Endodermal cell (in vitro differentiated cells): ENCODE measurements at regions not wholly inside any gene's neighbourhood (a gene's known extent, or its start where the extent isn't known, plus 50 kb on each side); places are given as distances from the start of the nearest gene placed in this dataset.

Experiments
- DNase-seq: peaks from one replicate; pipeline ENCODE4 v3.0.0-alpha.2; 2017
- H3K27ac ChIP-seq: 2 replicates; pipeline ENCODE4 v1.5.1; 2013; ENCODE audit warnings: mild to moderate bottlenecking, low read depth, low read length, moderate library complexity
- H3K27me3 ChIP-seq: 2 replicates; pipeline ENCODE4 v1.6.1; 2013; ENCODE audit warnings: mild to moderate bottlenecking, low read length, moderate library complexity; ENCODE audit not compliant: insufficient read depth, control insufficient read depth, poor library complexity, severe bottlenecking
- H3K36me3 ChIP-seq: 2 replicates; pipeline ENCODE4 v1.7.0; 2013; ENCODE audit warnings: mild to moderate bottlenecking, low read length, moderate library complexity; ENCODE audit not compliant: control insufficient read depth, insufficient read depth
- H3K4me1 ChIP-seq: one replicate; pipeline ENCODE4 v1.7.0; 2013; ENCODE audit warnings: low read length; ENCODE audit not compliant: control insufficient read depth, insufficient read depth
- H3K4me3 ChIP-seq: 2 replicates; pipeline ENCODE4 v1.5.1; 2013; ENCODE audit warnings: mild to moderate bottlenecking, low read length, moderate library complexity
- H3K9ac ChIP-seq: 2 replicates; pipeline ENCODE4 v1.6.1; 2013; ENCODE audit warnings: mild to moderate bottlenecking, low read length, moderate library complexity; ENCODE audit not compliant: poor library complexity, severe bottlenecking; ENCODE audit errors: extremely low read depth
- H3K9me3 ChIP-seq: 2 replicates; pipeline ENCODE4 v1.6.1; 2013; ENCODE audit warnings: mild to moderate bottlenecking, low read length, moderate library complexity; ENCODE audit not compliant: control insufficient read depth
- H3K27ac Mint-ChIP-seq: 2 replicates; pipeline ENCODE4 v1.8.0; 2020; ENCODE audit warnings: mixed read lengths
- H3K27me3 Mint-ChIP-seq: 2 replicates; pipeline ENCODE4 v1.8.0; 2021; ENCODE audit warnings: mild to moderate bottlenecking, mixed read lengths; ENCODE audit not compliant: insufficient read depth
- H3K36me3 Mint-ChIP-seq: 2 replicates; pipeline ENCODE4 v1.8.0; 2020; ENCODE audit warnings: low read depth, mixed read lengths
- H3K4me1 Mint-ChIP-seq: 2 replicates; pipeline ENCODE4 v1.8.0; 2020; ENCODE audit warnings: mixed read lengths
- H3K4me3 Mint-ChIP-seq: 2 replicates; pipeline ENCODE4 v1.8.0; 2020; ENCODE audit warnings: mild to moderate bottlenecking, moderate library complexity, mixed read lengths
- H3K9me3 Mint-ChIP-seq: 2 replicates; pipeline ENCODE4 v1.8.0; 2020; ENCODE audit warnings: mild to moderate bottlenecking, mixed read lengths
- CTCF ChIP-seq: fragments of 200-600 bp; sonication (generic); conservative IDR thresholded peaks from 2 replicates; pipeline ENCODE4 v1.5.0; 2021; ENCODE audit warnings: antibody characterized with exemption, mild to moderate bottlenecking
- WGBS, 2 experiments: methylation state at CpG; one replicate each; pipeline versions ENCODE4 v1.1.5 to v1.1.7; 2013; ENCODE audit warnings: missing lambda C conversion rate in 2 of 2, mixed read lengths in 1 of 2; ENCODE audit not compliant: insufficient coverage in 1 of 2, insufficient read length in 1 of 2; 5-methylcytosine and 5-hydroxymethylcytosine counted together

DNA sequence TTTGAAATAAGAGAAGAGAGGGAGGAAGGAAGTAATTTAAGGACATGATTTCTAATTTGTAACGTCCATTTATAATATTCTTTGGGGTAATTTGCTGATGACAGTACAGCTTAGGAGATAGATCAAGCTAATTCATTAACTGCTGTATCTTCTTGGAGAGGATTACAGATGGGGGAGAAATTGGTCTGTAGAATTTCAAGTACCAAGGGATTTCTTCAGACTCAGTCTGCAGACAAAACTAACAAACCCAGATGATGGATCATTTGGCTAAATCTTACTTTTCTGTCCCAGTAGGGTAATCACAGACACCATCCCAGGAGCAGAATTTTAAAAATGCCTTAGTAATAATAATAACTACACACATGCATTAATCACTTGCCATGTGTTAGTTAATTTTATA is 711.8 kb downstream of the KCNJ2 start:
- Mint-ChIP-seq H3K4me3 (no peak overlapping the region), H3K4me1 (no peaks in the 10 kb centered on the region), H3K36me3 (no peaks in the 10 kb centered on the region), H3K27ac (no peak overlapping the region), H3K9me3 (peaks cover 21% of the 10 kb centered on the region), H3K27me3 (peaks cover 2% of the 10 kb centered on the region)
- TF ChIP-seq CTCF: no peak
- H3K9me3 ChIP-seq: peaks cover 12% of the 10 kb centered on the region
- H3K27ac ChIP-seq: no peak overlapping the region
- H3K4me1 ChIP-seq: no peaks in the 10 kb centered on the region
- no peaks in the 10 kb centered on the region for H3K27me3 ChIP-seq
- no peak for DNase-seq
- WGBS, 2 experiments: 88 to 100% methylated on average over 1 of the region's 1 CpG
- no peak overlapping the region for H3K9ac ChIP-seq
- no peaks in the 10 kb centered on the region for H3K36me3 ChIP-seq
- no peak overlapping the region for H3K4me3 ChIP-seq

DNA sequence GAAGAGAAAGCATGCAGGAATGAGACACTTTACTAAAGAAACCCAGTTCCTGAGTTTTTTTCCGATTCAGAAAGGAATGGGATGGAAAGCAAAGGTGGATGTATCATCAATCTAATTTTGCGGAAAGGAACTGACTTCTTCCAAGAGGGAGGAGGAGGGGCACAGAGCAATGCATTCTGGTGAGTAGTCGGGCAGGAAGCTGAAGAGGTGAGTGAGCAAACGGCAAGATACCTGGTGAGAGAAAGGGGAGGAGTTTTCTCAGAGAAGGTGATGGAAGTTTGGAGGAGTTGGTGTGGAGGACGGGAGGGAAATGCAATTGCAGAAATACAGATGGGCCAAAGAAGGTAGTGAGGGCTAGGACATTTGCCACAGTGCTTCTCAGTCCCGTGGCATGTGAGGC is 713.2 kb downstream of the KCNJ2 start:
- Histone ChIP-seq H3K4me3 (no peak overlapping the region), H3K27me3 (no peaks in the 10 kb centered on the region), H3K9me3 (peaks cover 12% of the 10 kb centered on the region), H3K9ac (no peak overlapping the region), H3K27ac (no peak overlapping the region), H3K4me1 (no peaks in the 10 kb centered on the region), H3K36me3 (no peaks in the 10 kb centered on the region)
- peak; percentile 53 for DNase-seq
- H3K4me1 Mint-ChIP-seq: peaks cover 6% of the 10 kb centered on the region
- WGBS, 2 experiments: 86 to 87% methylated on average over 5 to 6 of the region's 6 CpGs
- peaks cover 21% of the 10 kb centered on the region for H3K9me3 Mint-ChIP-seq
- H3K4me3 Mint-ChIP-seq: no peak overlapping the region
- no peaks in the 10 kb centered on the region for H3K36me3 Mint-ChIP-seq
- no peak for TF ChIP-seq CTCF
- peaks cover 2% of the 10 kb centered on the region for H3K27me3 Mint-ChIP-seq
- H3K27ac Mint-ChIP-seq: no peak overlapping the region

DNA sequence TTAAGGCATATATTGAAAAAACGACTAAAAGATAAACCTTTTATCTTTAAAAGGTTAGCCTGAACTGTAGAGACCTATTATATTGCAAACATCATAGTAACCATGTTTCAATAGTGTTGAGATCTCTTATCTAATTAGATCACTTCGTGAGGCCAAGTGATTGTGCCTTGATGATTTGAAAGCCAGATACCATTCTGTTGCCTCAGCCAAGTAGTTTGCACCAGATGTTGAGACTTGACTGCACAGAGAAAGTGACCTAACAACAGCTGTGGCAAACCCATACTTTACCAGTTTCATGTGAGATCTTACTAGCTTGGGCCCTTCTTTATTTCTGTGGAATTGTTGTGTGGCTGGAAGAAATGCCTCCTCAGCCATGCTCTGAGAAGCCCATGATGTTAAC is 717.3 kb downstream of the KCNJ2 start:
- 43 to 56% methylated on average over 1 to 2 of the region's 2 CpGs for WGBS, 2 experiments
- Mint-ChIP-seq H3K4me1 (peaks cover 6% of the 10 kb centered on the region), H3K9me3 (peaks cover 21% of the 10 kb centered on the region), H3K27ac (no peak overlapping the region), H3K4me3 (no peak overlapping the region), H3K27me3 (peaks cover 2% of the 10 kb centered on the region), H3K36me3 (no peaks in the 10 kb centered on the region)
- peaks cover 12% of the 10 kb centered on the region for H3K9me3 ChIP-seq
- no peak overlapping the region for H3K9ac ChIP-seq
- no peak for TF ChIP-seq CTCF
- no peak overlapping the region for H3K4me3 ChIP-seq
- H3K36me3 ChIP-seq: no peaks in the 10 kb centered on the region
- H3K27me3 ChIP-seq: no peaks in the 10 kb centered on the region
- DNase-seq: no peak
- no peak overlapping the region for H3K27ac ChIP-seq
- no peaks in the 10 kb centered on the region for H3K4me1 ChIP-seq
